HepG2 (cell line): ENCODE measurements at regions not wholly inside any gene's neighbourhood (a gene's known extent, or its start where the extent isn't known, plus 50 kb on each side); places are given as distances from the start of the nearest gene placed in this dataset.

Source experiments
- FOXA3 ChIP-seq: IDR thresholded peaks from 2 replicates; pipeline ENCODE4 v1.6.1; 2016; ENCODE audit warnings: missing genetic modification reagents, missing compliant biosample characterization
- ZNF672 ChIP-seq: sonication (generic); formaldehyde crosslinking; IDR thresholded peaks from 2 replicates; pipeline ENCODE4 v1.8.1; 2022; ENCODE audit warnings: missing genetic modification reagents

DNA sequence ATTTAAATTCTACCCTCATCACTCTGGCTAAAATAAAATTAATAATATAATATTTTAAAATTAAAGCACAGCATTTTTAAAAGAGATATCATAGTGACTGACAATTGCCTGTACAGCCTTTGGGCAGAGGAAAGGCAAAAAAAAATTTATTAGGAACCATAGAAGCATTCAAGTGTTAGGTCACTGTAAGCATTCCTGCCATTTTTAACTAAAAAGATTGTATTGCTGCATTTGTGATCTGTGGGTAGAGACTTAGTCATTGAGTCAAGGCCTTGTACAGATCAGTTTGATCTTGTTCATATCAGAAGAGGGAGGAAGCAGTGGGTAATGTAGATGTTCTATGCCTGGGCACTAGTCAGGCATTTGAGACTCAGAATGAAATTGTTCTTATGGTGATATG is 109.9 kb downstream of the LYPLAL1 start:
- TF ChIP-seq FOXA3 (CRISPR knock-in tag) (no peak), ZNF672 (no peak)
